CD14-positive monocyte (primary cell): ENCODE measurements at regions not wholly inside any gene's neighbourhood (a gene's known extent, or its start where the extent isn't known, plus 50 kb on each side); places are given as distances from the start of the nearest gene placed in this dataset.

Experiments
- DNase-seq, 3 donors: peaks; one replicate each; pipeline ENCODE4 v3.0.0-alpha.2; 2011 to 2022
- H2AFZ ChIP-seq: 2 replicates; pipeline ENCODE4 v1.6.0; 2012; ENCODE audit warnings: mild to moderate bottlenecking, low read depth, low read length, inconsistent platforms; ENCODE audit not compliant: insufficient read depth, poor library complexity, severe bottlenecking
- H3K27ac ChIP-seq, 2 donors: 1 replicate in 1 of 2; 2 replicates in 1 of 2; pipeline ENCODE4 v1.5.1; 2012 to 2013; ENCODE audit warnings: low read length in 2 of 2, control low read depth in 1 of 2, inconsistent platforms in 1 of 2, low read depth in 1 of 2, mild to moderate bottlenecking in 1 of 2
- H3K27me3 ChIP-seq, 2 donors: one replicate each; pipeline versions ENCODE4 v1.6.0 to v1.6.1; 2011 to 2013; ENCODE audit warnings: low read length in 2 of 2; ENCODE audit not compliant: control insufficient read depth in 2 of 2, insufficient read depth in 2 of 2
- H3K36me3 ChIP-seq, 2 donors: replicated peaks in 1 of 2; 1 replicate in 1 of 2; 2 replicates in 1 of 2; pipeline versions ENCODE4 v1.5.1 to v1.6.1; 2012 to 2013; ENCODE audit warnings: low read length in 2 of 2, control low read depth in 1 of 2, inconsistent platforms in 1 of 2, mild to moderate bottlenecking in 1 of 2; ENCODE audit not compliant: insufficient read depth in 2 of 2, control insufficient read depth in 1 of 2
- H3K4me1 ChIP-seq, 2 donors: 1 replicate in 1 of 2; 2 replicates in 1 of 2; pipeline versions ENCODE4 v1.5.1 to v1.6.1; 2012 to 2013; ENCODE audit warnings: low read length in 2 of 2, control low read depth in 1 of 2, inconsistent platforms in 1 of 2, mild to moderate bottlenecking in 1 of 2, moderate library complexity in 1 of 2; ENCODE audit not compliant: insufficient read depth in 2 of 2, control insufficient read depth in 1 of 2
- H3K4me2 ChIP-seq: replicated peaks from 2 replicates; pipeline ENCODE3; 2012; ENCODE audit warnings: low read length, moderate library complexity, mild to moderate bottlenecking; ENCODE audit not compliant: poor library complexity, severe bottlenecking; ENCODE audit errors: extremely low read depth
- H3K4me3 ChIP-seq, 3 experiments: fragments of 200-600 bp in 1 of 3; sonication (generic) in 1 of 3; replicated peaks in 1 of 3; 1 replicate in 2 of 3; 2 replicates in 1 of 3; pipeline ENCODE4 v1.5.1; 2011 to 2013; ENCODE audit warnings: low read length in 3 of 3, mild to moderate bottlenecking in 3 of 3, control low read depth in 2 of 3, low read depth in 2 of 3, inconsistent platforms in 1 of 3, moderate library complexity in 1 of 3
- H3K79me2 ChIP-seq: 2 replicates; pipeline ENCODE4 v1.6.0; 2012; ENCODE audit warnings: mild to moderate bottlenecking, control low read depth, inconsistent platforms, low read length, moderate library complexity; ENCODE audit not compliant: insufficient read depth
- H3K9ac ChIP-seq: 2 replicates; pipeline ENCODE4 v1.6.0; 2017; ENCODE audit warnings: low read length, mild to moderate bottlenecking; ENCODE audit not compliant: insufficient read depth, poor library complexity, severe bottlenecking
- H3K9me3 ChIP-seq, 2 donors: replicated peaks in 1 of 2; 1 replicate in 1 of 2; 2 replicates in 1 of 2; pipeline versions ENCODE4 v1.5.1 to v1.6.1; 2012 to 2013; ENCODE audit warnings: low read length in 2 of 2, control low read depth in 1 of 2; ENCODE audit not compliant: control insufficient read depth in 1 of 2, insufficient read depth in 1 of 2
- H4K20me1 ChIP-seq: 2 replicates; pipeline ENCODE4 v1.6.0; 2012; ENCODE audit warnings: mild to moderate bottlenecking, low read length, control low read depth, moderate library complexity; ENCODE audit not compliant: insufficient read depth
- H3K27ac Mint-ChIP-seq, 7 donors: one replicate each; pipeline ENCODE4 v1.8.0; 2020; ENCODE audit warnings: mild to moderate bottlenecking in 7 of 7, mixed read lengths in 7 of 7, moderate library complexity in 6 of 7, inconsistent platforms in 2 of 7
- H3K27me3 Mint-ChIP-seq, 3 donors: one replicate each; pipeline ENCODE4 v1.8.0; 2021 to 2022; ENCODE audit warnings: low read depth in 3 of 3, mild to moderate bottlenecking in 3 of 3, mixed read lengths in 3 of 3, moderate library complexity in 3 of 3, inconsistent platforms in 1 of 3
- H3K36me3 Mint-ChIP-seq, 2 donors: one replicate each; pipeline ENCODE4 v1.8.0; 2020; ENCODE audit warnings: mixed read lengths in 2 of 2, inconsistent platforms in 1 of 2, mild to moderate bottlenecking in 1 of 2
- H3K4me1 Mint-ChIP-seq: one replicate; pipeline ENCODE4 v1.8.0; 2020; ENCODE audit warnings: mild to moderate bottlenecking, mixed read lengths
- H3K4me3 Mint-ChIP-seq, 2 donors: one replicate each; pipeline ENCODE4 v1.8.0; 2020; ENCODE audit warnings: mild to moderate bottlenecking in 2 of 2, mixed read lengths in 2 of 2, moderate library complexity in 1 of 2
- H3K9me3 Mint-ChIP-seq, 7 donors: one replicate each; pipeline ENCODE4 v1.8.0; 2020 to 2022; ENCODE audit warnings: mixed read lengths in 7 of 7, mild to moderate bottlenecking in 6 of 7, moderate library complexity in 6 of 7, inconsistent platforms in 2 of 7
- WGBS: methylation state at CpG from one replicate; pipeline ENCODE4 v1.1.5; 2013; ENCODE audit warnings: missing lambda C conversion rate; ENCODE audit not compliant: insufficient coverage; 5-methylcytosine and 5-hydroxymethylcytosine counted together
- intact Hi-C, 2 donors: fragments of 100-400 bp; cut with micrococcal nuclease; formaldehyde crosslinking; loops; one replicate each; pipeline versions ENCODE4 v1.15.0 to v1.15.1; 2023
- TF ChIP-seq, protein P1 (sequence below): fragments of 200-600 bp; IDR thresholded peaks from one replicate; pipeline ENCODE4 v1.8.0; 2022; ENCODE audit warnings: antibody characterized with exemption, mild to moderate bottlenecking

DNA sequence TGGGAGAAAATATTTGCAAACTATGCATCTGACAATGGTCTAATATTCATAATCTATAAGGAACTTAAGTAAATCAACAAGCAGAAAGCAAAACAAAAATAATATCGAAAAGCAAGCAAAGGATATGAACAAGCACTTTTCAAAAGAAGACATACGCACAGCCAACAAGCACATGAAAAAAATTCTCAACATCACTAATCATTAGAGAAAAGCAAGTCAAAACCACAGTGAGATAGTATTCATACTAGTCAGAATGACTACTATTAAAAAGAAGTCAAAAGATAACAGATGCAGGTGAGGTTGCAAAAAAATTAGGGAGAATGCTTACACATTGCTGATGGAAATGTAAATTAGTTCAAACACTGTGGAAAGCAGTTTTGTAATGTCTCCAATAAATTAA, 410.2 kb downstream of the MMUT start:
- Mint-ChIP-seq H3K27ac (no peak overlapping the region), H3K36me3 (no peaks in the 10 kb centered on the region), H3K9me3 (peaks cover 0 to 9% (median 6%) of the 10 kb centered on the region in 7 donors), H3K4me1 (no peaks in the 10 kb centered on the region), H3K27me3 (no peaks in the 10 kb centered on the region), H3K4me3 (no peak overlapping the region)
- H2AFZ ChIP-seq, result no peak overlapping the region
- DNase-seq, result no peak
- no CpG with 5 or more reads among the region's 2 CpGs for WGBS
- no peak overlapping the region for H3K27ac ChIP-seq
- intact Hi-C loops, result no loop called here
- no peaks in the 10 kb centered on the region for H4K20me1 ChIP-seq
- no peaks in the 10 kb centered on the region for H3K27me3 ChIP-seq
- no peaks in the 10 kb centered on the region for H3K4me1 ChIP-seq
- H3K36me3 ChIP-seq, result no peaks in the 10 kb centered on the region
- no peak overlapping the region for H3K4me2 ChIP-seq
- no peak overlapping the region for H3K9ac ChIP-seq
- H3K9me3 ChIP-seq, result peaks cover 0 to 7% of the 10 kb centered on the region in 2 donors
- H3K79me2 ChIP-seq, result no peaks in the 10 kb centered on the region
- TF ChIP-seq, protein P1, sequence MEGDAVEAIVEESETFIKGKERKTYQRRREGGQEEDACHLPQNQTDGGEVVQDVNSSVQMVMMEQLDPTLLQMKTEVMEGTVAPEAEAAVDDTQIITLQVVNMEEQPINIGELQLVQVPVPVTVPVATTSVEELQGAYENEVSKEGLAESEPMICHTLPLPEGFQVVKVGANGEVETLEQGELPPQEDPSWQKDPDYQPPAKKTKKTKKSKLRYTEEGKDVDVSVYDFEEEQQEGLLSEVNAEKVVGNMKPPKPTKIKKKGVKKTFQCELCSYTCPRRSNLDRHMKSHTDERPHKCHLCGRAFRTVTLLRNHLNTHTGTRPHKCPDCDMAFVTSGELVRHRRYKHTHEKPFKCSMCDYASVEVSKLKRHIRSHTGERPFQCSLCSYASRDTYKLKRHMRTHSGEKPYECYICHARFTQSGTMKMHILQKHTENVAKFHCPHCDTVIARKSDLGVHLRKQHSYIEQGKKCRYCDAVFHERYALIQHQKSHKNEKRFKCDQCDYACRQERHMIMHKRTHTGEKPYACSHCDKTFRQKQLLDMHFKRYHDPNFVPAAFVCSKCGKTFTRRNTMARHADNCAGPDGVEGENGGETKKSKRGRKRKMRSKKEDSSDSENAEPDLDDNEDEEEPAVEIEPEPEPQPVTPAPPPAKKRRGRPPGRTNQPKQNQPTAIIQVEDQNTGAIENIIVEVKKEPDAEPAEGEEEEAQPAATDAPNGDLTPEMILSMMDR, result no peak
- H3K4me3 ChIP-seq, result no peak overlapping the region

DNA sequence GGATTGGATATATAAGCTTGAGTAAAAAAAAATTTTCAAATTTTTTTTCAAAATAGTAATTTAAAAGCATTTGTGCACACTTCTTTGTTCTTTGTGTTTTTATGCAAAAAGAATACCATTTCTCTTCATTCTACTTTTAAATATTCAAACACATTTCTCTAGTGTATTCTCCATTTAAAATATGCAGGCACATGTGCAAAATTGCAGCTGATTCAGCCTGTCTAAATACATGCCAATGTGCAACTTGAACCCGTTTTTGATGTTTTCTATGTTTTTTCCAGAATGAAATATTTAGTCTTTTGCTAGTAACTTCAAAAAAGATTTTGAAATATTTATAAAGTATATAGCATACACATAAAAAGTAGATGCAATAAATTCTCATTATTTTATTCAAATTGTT, 411.8 kb downstream of the MMUT start:
- Histone ChIP-seq H3K36me3 (no peaks in the 10 kb centered on the region), H3K4me2 (no peak overlapping the region), H4K20me1 (no peaks in the 10 kb centered on the region), H3K9ac (no peak overlapping the region), H3K4me1 (no peaks in the 10 kb centered on the region), H3K27me3 (no peaks in the 10 kb centered on the region), H3K4me3 (no peak overlapping the region), H3K9me3 (peaks cover 3 to 4% of the 10 kb centered on the region in 2 donors), H2AFZ (no peak overlapping the region), H3K27ac (no peak overlapping the region), H3K79me2 (no peaks in the 10 kb centered on the region)
- H3K27ac Mint-ChIP-seq, result no peak overlapping the region
- no CpG with 5 or more reads among the region's 1 CpG for WGBS
- TF ChIP-seq, protein P1, result no peak
- no peak overlapping the region for H3K4me3 Mint-ChIP-seq
- DNase-seq, result no peak
- H3K36me3 Mint-ChIP-seq, result no peaks in the 10 kb centered on the region
- H3K9me3 Mint-ChIP-seq, result peaks cover 0 to 6% (median 3%) of the 10 kb centered on the region in 7 donors
- intact Hi-C loops, result no loop called here
- H3K27me3 Mint-ChIP-seq, result no peaks in the 10 kb centered on the region
- H3K4me1 Mint-ChIP-seq, result no peaks in the 10 kb centered on the region
